ENCODE measurements at regions not wholly inside any gene's neighbourhood (a gene's known extent, or its start where the extent isn't known, plus 50 kb on each side); places are given as distances from the start of the nearest gene placed in this dataset.

GRCh38 chr2:38432820-38433606 lies 55.9 kb upstream of the ATL2 start:
- no peak for ATAC-seq
- ChIA-PET POLR2A (interaction anchor here (0.5 to 0.8 kb wide), 2 partner anchors 56 to 805 kb away, joined by 3 read pairs; partner anchors contain the start of gene ATL2), RAD21 (ENCODE audit: unreplicated experiment) (no interaction called here), SMC1A (ENCODE audit: uncharacterized antibody, unreplicated experiment) (interaction anchor here (0.5 to 1.0 kb wide), 3 partner anchors 24 to 207 kb away, joined by 3 read pairs; no protein-coding TSS in a partner anchor), CTCF (interaction anchor here (0.8 to 0.9 kb wide), 2 partner anchors 32 to 75 kb away, joined by 3 to 4 read pairs; no protein-coding TSS in a partner anchor)
- Histone ChIP-seq H4K20me1 (ENCODE audit: control insufficient read depth, insufficient read depth) (no peaks in the 10 kb centered on the region), H3K9me3 (replicated peaks; ENCODE audit: control insufficient read depth, insufficient read depth, low read length) (no peaks in the 10 kb centered on the region), H3K9ac (ENCODE audit: control insufficient read depth, insufficient read depth, low read length) (no peak overlapping the region), H3K79me2 (ENCODE audit: control insufficient read depth, insufficient read depth, low read length) (no peaks in the 10 kb centered on the region), H3K4me3 (no peak overlapping the region), H3K27me3 (replicated peaks in 1 of 2; ENCODE audit: control insufficient read depth in 2 of 2, insufficient read depth in 2 of 2, low read length in 1 of 2) (no peaks in the 10 kb centered on the region), H3K4me1 (ENCODE audit: control insufficient read depth, insufficient read depth, low read length) (peaks cover 4% of the 10 kb centered on the region), H2AFZ (ENCODE audit: control insufficient read depth, low read depth, low read length) (no peak overlapping the region), H3K36me3 (ENCODE audit: control insufficient read depth in 2 of 2, insufficient read depth in 2 of 2, low read length in 1 of 2) (no peaks in the 10 kb centered on the region), H3K4me2 (ENCODE audit: control insufficient read depth, insufficient read depth) (no peak overlapping the region), H3K27ac (ENCODE audit: control insufficient read depth, insufficient read depth) (no peak overlapping the region)
- no peak for FAIRE-seq
- 74% methylated on average over 8 of the region's 8 CpGs for WGBS (ENCODE audit: insufficient coverage, insufficient replicate concordance, low lambda C conversion rate, missing lambda C conversion rate)
- in situ Hi-C loops (cut with MboI): no loop called here
- intact Hi-C loops (cut with micrococcal nuclease; ENCODE audit: unreplicated experiment): no loop called here
- BruUV-seq (replicated peaks): no TSS peak
- no peak for DNase-seq (ENCODE audit: low read depth, low spot score)
- no peak for TF ChIP-seq CHD4 (IDR thresholded peaks at IDR 0.05)
- no peak for TF ChIP-seq JUNB (IDR thresholded peaks at IDR 0.05)
- no peak for TF ChIP-seq ZNF207 (IDR thresholded peaks at IDR 0.05; ENCODE audit: borderline replicate concordance)
- no peak for TF ChIP-seq IKZF1 (conservative IDR thresholded peaks at IDR 0.05)
- TF ChIP-seq CEBPB (IDR thresholded peaks at IDR 0.05; ENCODE audit: borderline replicate concordance in 1 of 2, low read depth in 2 of 2, low read length in 2 of 2): no peak
- TF ChIP-seq ZBTB40 (IDR thresholded peaks at IDR 0.05; ENCODE audit: borderline replicate concordance): no peak
- no peak for TF ChIP-seq ZNF592 (IDR thresholded peaks at IDR 0.05)
- no peak for TF ChIP-seq ZNF687 (IDR thresholded peaks at IDR 0.05)
